OCI-LY3 (cell line): ENCODE measurements at regions not wholly inside any gene's neighbourhood (a gene's known extent, or its start where the extent isn't known, plus 50 kb on each side); places are given as distances from the start of the nearest gene placed in this dataset.
A peak's percentile ranks its signal among the peaks of the same experiment; 100 is the strongest.

Experiments used
- H2AFZ ChIP-seq: fragments of 200-600, 300-600 bp; shearing (Covaris generic); 2 replicates; pipeline ENCODE4 v1.6.0; 2014; ENCODE audit warnings: antibody characterized with exemption, low read depth, low read length
- H3K27ac ChIP-seq: fragments of 200-600, 300-600 bp; sonication (generic); 2 replicates; pipeline ENCODE4 v1.5.1; 2014; ENCODE audit warnings: mild to moderate bottlenecking, low read length, moderate library complexity, mixed read lengths
- H3K27me3 ChIP-seq: fragments of 200-600, 300-600 bp; sonication (generic); 2 replicates; pipeline ENCODE4 v1.6.1; 2014; ENCODE audit warnings: low read depth, low read length, mixed read lengths
- H3K36me3 ChIP-seq: fragments of 200-600, 300-600 bp; sonication (generic); replicated peaks from 2 replicates; pipeline ENCODE3; 2014; ENCODE audit warnings: low read depth, low read length, mixed read lengths
- H3K4me1 ChIP-seq: fragments of 300-600, 200-600 bp; sonication (generic); 2 replicates; pipeline ENCODE4 v1.6.1; 2014; ENCODE audit warnings: low read length, mixed read lengths
- H3K4me2 ChIP-seq: fragments of 200-600, 300-600 bp; sonication (generic); 2 replicates; pipeline ENCODE4 v1.6.1; 2014; ENCODE audit warnings: low read length, mixed read lengths
- H3K4me3 ChIP-seq: fragments of 300-600, 200-600 bp; sonication (generic); 2 replicates; pipeline ENCODE4 v1.5.1; 2014; ENCODE audit warnings: antibody characterized with exemption, mild to moderate bottlenecking, low read length, moderate library complexity
- H3K79me2 ChIP-seq: fragments of 300-600, 200-600 bp; shearing (Covaris generic); 2 replicates; pipeline ENCODE4 v1.6.1; 2014; ENCODE audit warnings: mild to moderate bottlenecking, low read length, mixed read lengths
- H3K9ac ChIP-seq: fragments of 300-600, 200-600 bp; shearing (Covaris generic); 2 replicates; pipeline ENCODE4 v1.6.0; 2014; ENCODE audit warnings: mild to moderate bottlenecking, low read length, moderate library complexity
- H3K9me3 ChIP-seq: fragments of 200-600, 300-600 bp; shearing (Covaris generic); 2 replicates; pipeline ENCODE4 v1.6.1; 2014; ENCODE audit warnings: low read length, mixed read lengths; ENCODE audit not compliant: insufficient read depth
- H4K20me1 ChIP-seq: fragments of 200-600, 300-600 bp; sonication (generic); 2 replicates; pipeline ENCODE4 v1.6.1; 2016; ENCODE audit warnings: low read length, mixed read lengths; ENCODE audit not compliant: insufficient read depth
- EZH2phosphoT487 ChIP-seq: fragments of 200-600 bp; shearing (Covaris generic); IDR thresholded peaks from 2 replicates; pipeline ENCODE4 v1.6.1; 2018; ENCODE audit warnings: antibody characterized with exemption, mixed run types, low read depth
- TF ChIP-seq, protein P1 (sequence below): fragments of 200-600, 300-600 bp; sonication (generic); IDR thresholded peaks from 2 replicates; pipeline ENCODE4 v1.5.1; 2014; ENCODE audit warnings: antibody characterized with exemption, low read length, low read depth

DNA sequence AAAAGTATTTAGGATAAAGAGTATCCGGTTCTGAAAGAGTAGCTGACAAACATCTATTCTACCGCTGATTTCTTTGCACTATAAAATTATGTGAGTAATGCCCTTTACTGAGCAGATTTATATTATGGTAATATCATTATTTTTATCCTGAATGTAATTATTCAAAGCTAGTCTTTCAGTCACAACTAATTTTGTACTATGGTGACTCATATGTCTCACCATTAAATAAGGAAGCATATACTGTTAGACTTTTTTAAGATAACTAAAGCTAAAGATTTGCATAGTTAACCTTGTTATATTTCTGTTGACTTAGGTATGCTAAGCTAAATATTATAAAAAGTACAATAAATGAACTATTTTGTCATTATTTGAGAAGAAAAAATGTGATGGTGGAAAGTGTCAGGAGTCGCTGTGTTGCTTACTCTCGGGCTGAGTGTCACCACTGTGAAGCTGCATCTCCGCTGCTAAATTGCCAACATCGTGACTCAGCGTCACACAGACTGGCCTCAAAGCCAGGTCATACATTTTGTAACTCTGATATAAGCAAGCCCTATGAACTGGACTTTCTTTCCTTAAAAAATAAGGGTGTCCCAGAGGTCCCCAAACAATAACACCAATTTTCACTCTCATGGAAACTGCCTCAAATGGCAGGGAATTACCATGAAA is 69.1 kb upstream of the SSTR1 start:
- H3K4me3 ChIP-seq: peak overlapping the region; percentile 64
- peaks cover 9% of the 10 kb centered on the region for H3K4me1 ChIP-seq
- H3K79me2 ChIP-seq: no peaks in the 10 kb centered on the region
- TF ChIP-seq EZH2phosphoT487: no peak
- TF ChIP-seq, protein P1, sequence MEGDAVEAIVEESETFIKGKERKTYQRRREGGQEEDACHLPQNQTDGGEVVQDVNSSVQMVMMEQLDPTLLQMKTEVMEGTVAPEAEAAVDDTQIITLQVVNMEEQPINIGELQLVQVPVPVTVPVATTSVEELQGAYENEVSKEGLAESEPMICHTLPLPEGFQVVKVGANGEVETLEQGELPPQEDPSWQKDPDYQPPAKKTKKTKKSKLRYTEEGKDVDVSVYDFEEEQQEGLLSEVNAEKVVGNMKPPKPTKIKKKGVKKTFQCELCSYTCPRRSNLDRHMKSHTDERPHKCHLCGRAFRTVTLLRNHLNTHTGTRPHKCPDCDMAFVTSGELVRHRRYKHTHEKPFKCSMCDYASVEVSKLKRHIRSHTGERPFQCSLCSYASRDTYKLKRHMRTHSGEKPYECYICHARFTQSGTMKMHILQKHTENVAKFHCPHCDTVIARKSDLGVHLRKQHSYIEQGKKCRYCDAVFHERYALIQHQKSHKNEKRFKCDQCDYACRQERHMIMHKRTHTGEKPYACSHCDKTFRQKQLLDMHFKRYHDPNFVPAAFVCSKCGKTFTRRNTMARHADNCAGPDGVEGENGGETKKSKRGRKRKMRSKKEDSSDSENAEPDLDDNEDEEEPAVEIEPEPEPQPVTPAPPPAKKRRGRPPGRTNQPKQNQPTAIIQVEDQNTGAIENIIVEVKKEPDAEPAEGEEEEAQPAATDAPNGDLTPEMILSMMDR: no peak
- H3K36me3 ChIP-seq: no peaks in the 10 kb centered on the region
- H3K27ac ChIP-seq: no peak overlapping the region
- peaks cover 4% of the 10 kb centered on the region; the same call in 1 of the 2 replicates for H3K27me3 ChIP-seq
- H3K9ac ChIP-seq: peak overlapping the region; percentile 19; the same call in 1 of the 2 replicates
- peak overlapping the region; percentile 56 for H3K4me2 ChIP-seq
- H3K9me3 ChIP-seq: no peaks in the 10 kb centered on the region
- no peaks in the 10 kb centered on the region for H4K20me1 ChIP-seq
- peak overlapping the region; percentile 20 for H2AFZ ChIP-seq

GRCh38 chr14:38139926-38140325 is 67.8 kb upstream of the SSTR1 start:
- no peak overlapping the region for H3K9ac ChIP-seq
- H3K27ac ChIP-seq: no peak overlapping the region
- H3K4me1 ChIP-seq: peaks cover 9% of the 10 kb centered on the region

DNA sequence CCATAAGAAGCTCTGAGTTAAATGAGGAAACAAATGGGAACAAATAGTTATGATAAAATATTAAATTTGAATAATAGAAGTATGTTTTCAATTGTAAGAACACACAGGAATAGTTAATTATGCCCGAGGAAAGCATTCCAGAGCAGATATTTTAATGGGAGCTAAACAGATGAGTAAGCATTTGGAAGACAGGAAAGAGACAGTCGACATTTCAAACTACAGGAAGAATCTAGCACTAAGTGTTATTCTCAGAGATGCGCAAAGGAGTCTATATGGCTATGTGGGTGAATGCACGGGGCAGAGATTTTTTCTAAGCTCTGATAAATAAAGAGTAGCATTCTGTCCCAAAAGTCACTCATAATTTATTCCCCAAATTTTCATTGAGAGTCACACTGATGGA is 64.5 kb upstream of the SSTR1 start:
- H4K20me1 ChIP-seq: no peaks in the 10 kb centered on the region
- H3K9ac ChIP-seq: no peak overlapping the region
- no peaks in the 10 kb centered on the region for H3K79me2 ChIP-seq
- peaks cover 4% of the 10 kb centered on the region; the same call in 1 of the 2 replicates for H3K27me3 ChIP-seq
- H3K4me1 ChIP-seq: peaks cover 9% of the 10 kb centered on the region
- H3K4me3 ChIP-seq: no peak overlapping the region
- no peak overlapping the region for H3K27ac ChIP-seq
- H3K4me2 ChIP-seq: no peak overlapping the region
- TF ChIP-seq, protein P1: no peak
- TF ChIP-seq EZH2phosphoT487: no peak
- no peaks in the 10 kb centered on the region for H3K36me3 ChIP-seq
- no peak overlapping the region for H2AFZ ChIP-seq
- H3K9me3 ChIP-seq: no peaks in the 10 kb centered on the region

More at GRCh38 chr14:38139926-38140325, 67.8 kb upstream of the SSTR1 start:
- H2AFZ ChIP-seq: no peak overlapping the region
- TF ChIP-seq, protein P1: no peak
- no peak for TF ChIP-seq EZH2phosphoT487
- H3K36me3 ChIP-seq: no peaks in the 10 kb centered on the region
- no peaks in the 10 kb centered on the region for H3K79me2 ChIP-seq
- no peak overlapping the region for H3K4me3 ChIP-seq
- H4K20me1 ChIP-seq: no peaks in the 10 kb centered on the region
- H3K9me3 ChIP-seq: no peaks in the 10 kb centered on the region
- H3K27me3 ChIP-seq: peaks cover 4% of the 10 kb centered on the region; the same call in 1 of the 2 replicates
- no peak overlapping the region for H3K4me2 ChIP-seq

GRCh38 chr14:38143659-38144505 is 63.8 kb upstream of the SSTR1 start:
- peaks cover 6% of the 10 kb centered on the region for H3K4me1 ChIP-seq
- H3K27ac ChIP-seq: no peak overlapping the region
- H3K79me2 ChIP-seq: no peaks in the 10 kb centered on the region
- TF ChIP-seq, protein P1: no peak
- no peak for TF ChIP-seq EZH2phosphoT487
- H3K9me3 ChIP-seq: no peaks in the 10 kb centered on the region
- H3K36me3 ChIP-seq: no peaks in the 10 kb centered on the region
- H4K20me1 ChIP-seq: no peaks in the 10 kb centered on the region
- no peak overlapping the region for H3K9ac ChIP-seq
- no peak overlapping the region for H3K4me3 ChIP-seq
- no peak overlapping the region for H3K4me2 ChIP-seq
- no peak overlapping the region for H2AFZ ChIP-seq
- H3K27me3 ChIP-seq: peaks cover 4% of the 10 kb centered on the region; the same call in 1 of the 2 replicates
